ENCODE measurements at regions not wholly inside any gene's neighbourhood (a gene's known extent, or its start where the extent isn't known, plus 50 kb on each side); places are given as distances from the start of the nearest gene placed in this dataset.

GRCh38 chr2:5231287-5231686, 460.9 kb upstream of the SOX11 start:
- H3F3A ChIP-seq (ENCODE audit: insufficient read depth) = no peaks in the 10 kb centered on the region

GRCh38 chr2:5234563-5234962, 457.6 kb upstream of the SOX11 start:
- Histone ChIP-seq H3K9me2 (replicated peaks; ENCODE audit: insufficient read depth, low read length) (no peaks in the 10 kb centered on the region), H3K9me3 (ENCODE audit: insufficient read depth, low read length) (no peaks in the 10 kb centered on the region), H4K20me1 (ENCODE audit: low read depth, low read length) (no peaks in the 10 kb centered on the region), H2AFZ (ENCODE audit: low read depth, low read length, severe bottlenecking) (no peak overlapping the region), H3K36me3 (ENCODE audit: low read length) (no peaks in the 10 kb centered on the region), H3K4me2 (ENCODE audit: low read depth, low read length, poor library complexity, severe bottlenecking) (no peak overlapping the region), H3K27me3 (ENCODE audit: low read length) (no peaks in the 10 kb centered on the region), H3K9ac (ENCODE audit: low read length) (no peak overlapping the region), H3K4me3 (ENCODE audit: insufficient read depth, low read length, poor library complexity, severe bottlenecking) (no peak overlapping the region), H3K27ac (ENCODE audit: low read depth, low read length) (no peak overlapping the region), H3K79me2 (ENCODE audit: insufficient read depth, low read length) (no peaks in the 10 kb centered on the region), H3F3A (ENCODE audit: insufficient read depth) (no peaks in the 10 kb centered on the region)
- TF ChIP-seq CTCF (IDR thresholded peaks at IDR 0.05; ENCODE audit: insufficient read depth, low read length, poor library complexity, severe bottlenecking) (no peak), EZH2phosphoT487 (conservative IDR thresholded peaks at IDR 0.05; ENCODE audit: low read length) (no peak)

More at GRCh38 chr2:5231287-5231686, 460.9 kb upstream of the SOX11 start:
- no peaks in the 10 kb centered on the region for H3K79me2 ChIP-seq (ENCODE audit: insufficient read depth, low read length)
- no peak overlapping the region for H3K4me3 ChIP-seq (ENCODE audit: insufficient read depth, low read length, poor library complexity, severe bottlenecking)
- no peak overlapping the region for H2AFZ ChIP-seq (ENCODE audit: low read depth, low read length, severe bottlenecking)
- H3K27me3 ChIP-seq (ENCODE audit: low read length) = no peaks in the 10 kb centered on the region
- TF ChIP-seq EZH2phosphoT487 (conservative IDR thresholded peaks at IDR 0.05; ENCODE audit: low read length) = no peak
- TF ChIP-seq CTCF (IDR thresholded peaks at IDR 0.05; ENCODE audit: insufficient read depth, low read length, poor library complexity, severe bottlenecking) = no peak
- H4K20me1 ChIP-seq (ENCODE audit: low read depth, low read length) = no peaks in the 10 kb centered on the region
- H3K36me3 ChIP-seq (ENCODE audit: low read length) = no peaks in the 10 kb centered on the region
- H3K27ac ChIP-seq (ENCODE audit: low read depth, low read length) = no peak overlapping the region
- no peak overlapping the region for H3K9ac ChIP-seq (ENCODE audit: low read length)
- H3K9me2 ChIP-seq (replicated peaks; ENCODE audit: insufficient read depth, low read length) = no peaks in the 10 kb centered on the region
- H3K4me2 ChIP-seq (ENCODE audit: low read depth, low read length, poor library complexity, severe bottlenecking) = no peak overlapping the region
- H3K9me3 ChIP-seq (ENCODE audit: insufficient read depth, low read length) = no peaks in the 10 kb centered on the region

- no peaks in the 10 kb centered on the region for H3F3A ChIP-seq (ENCODE audit: insufficient read depth)
- H2AFZ ChIP-seq (ENCODE audit: low read depth, low read length, severe bottlenecking) = no peak overlapping the region
- H3K9ac ChIP-seq (ENCODE audit: low read length) = no peak overlapping the region
These were observed 456.5 kb upstream of the SOX11 start for GRCh38 chr2:5235701-5236100.

More at GRCh38 chr2:5235701-5236100, 456.5 kb upstream of the SOX11 start:
- H3K79me2 ChIP-seq (ENCODE audit: insufficient read depth, low read length) = no peaks in the 10 kb centered on the region
- H3K4me2 ChIP-seq (ENCODE audit: low read depth, low read length, poor library complexity, severe bottlenecking) = no peak overlapping the region
- H3K27ac ChIP-seq (ENCODE audit: low read depth, low read length) = no peak overlapping the region
- no peak overlapping the region for H3K4me3 ChIP-seq (ENCODE audit: insufficient read depth, low read length, poor library complexity, severe bottlenecking)
- no peaks in the 10 kb centered on the region for H3K36me3 ChIP-seq (ENCODE audit: low read length)
- no peaks in the 10 kb centered on the region for H3K27me3 ChIP-seq (ENCODE audit: low read length)
- H3K9me3 ChIP-seq (ENCODE audit: insufficient read depth, low read length) = no peaks in the 10 kb centered on the region
- H4K20me1 ChIP-seq (ENCODE audit: low read depth, low read length) = no peaks in the 10 kb centered on the region
- TF ChIP-seq CTCF (IDR thresholded peaks at IDR 0.05; ENCODE audit: insufficient read depth, low read length, poor library complexity, severe bottlenecking) (no peak), EZH2phosphoT487 (conservative IDR thresholded peaks at IDR 0.05; ENCODE audit: low read length) (no peak)
- H3K9me2 ChIP-seq (replicated peaks; ENCODE audit: insufficient read depth, low read length) = no peaks in the 10 kb centered on the region
